PFSK-1 (cell line): ENCODE measurements at regions not wholly inside any gene's neighbourhood (a gene's known extent, or its start where the extent isn't known, plus 50 kb on each side); places are given as distances from the start of the nearest gene placed in this dataset.

Experiments
- FOXP2 ChIP-seq: optimal IDR thresholded peaks from 2 replicates; pipeline ENCODE3; 2011; ENCODE audit warnings: borderline replicate concordance, control low read depth, inconsistent platforms; ENCODE audit not compliant: insufficient read depth; ENCODE audit errors: extremely low read length, extremely low read depth
- POLR2AphosphoS5 ChIP-seq: IDR thresholded peaks from 2 replicates; pipeline ENCODE4 v1.6.1; 2012; ENCODE audit warnings: low read depth, mild to moderate bottlenecking, control low read depth, low read length, moderate library complexity
- SIN3A ChIP-seq: IDR thresholded peaks from 2 replicates; pipeline ENCODE4 v1.6.1; 2012; ENCODE audit warnings: mild to moderate bottlenecking, low read length, moderate library complexity, borderline replicate concordance; ENCODE audit not compliant: insufficient read depth
- TAF1 ChIP-seq: IDR thresholded peaks from 2 replicates; pipeline ENCODE4 v1.6.1; 2012; ENCODE audit warnings: low read length, control low read depth, borderline replicate concordance; ENCODE audit not compliant: insufficient read depth
- TF ChIP-seq, protein P1 (sequence below), 2 experiments: IDR thresholded peaks; 2 replicates each; pipeline versions ENCODE4 v1.6.1 to v1.8.0; 2011 to 2012; ENCODE audit warnings: low read depth in 2 of 2, low read length in 2 of 2, control low read depth in 1 of 2, inconsistent platforms in 1 of 2, mild to moderate bottlenecking in 1 of 2, moderate library complexity in 1 of 2; ENCODE audit not compliant: insufficient read depth in 1 of 2

DNA sequence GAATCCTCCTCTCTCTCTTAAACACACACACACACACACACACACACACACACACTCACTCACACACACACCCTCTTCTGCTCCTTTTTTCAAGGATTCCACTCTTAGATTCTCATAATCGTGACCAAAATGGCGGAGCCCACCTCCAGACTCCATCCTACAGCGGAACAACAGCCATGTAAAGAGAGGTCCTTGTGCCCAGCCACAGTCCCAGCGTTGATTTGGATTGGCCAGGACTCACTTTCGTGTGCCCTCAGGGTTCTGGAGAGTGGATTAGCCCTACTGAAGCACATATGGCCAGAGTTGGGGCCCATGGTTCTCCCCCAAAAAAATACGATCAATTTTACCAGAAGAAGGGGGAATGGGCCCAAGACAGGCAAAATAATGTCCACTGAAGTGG, 90.2 kb upstream of the SMNDC1 start:
- TF ChIP-seq, protein P1, sequence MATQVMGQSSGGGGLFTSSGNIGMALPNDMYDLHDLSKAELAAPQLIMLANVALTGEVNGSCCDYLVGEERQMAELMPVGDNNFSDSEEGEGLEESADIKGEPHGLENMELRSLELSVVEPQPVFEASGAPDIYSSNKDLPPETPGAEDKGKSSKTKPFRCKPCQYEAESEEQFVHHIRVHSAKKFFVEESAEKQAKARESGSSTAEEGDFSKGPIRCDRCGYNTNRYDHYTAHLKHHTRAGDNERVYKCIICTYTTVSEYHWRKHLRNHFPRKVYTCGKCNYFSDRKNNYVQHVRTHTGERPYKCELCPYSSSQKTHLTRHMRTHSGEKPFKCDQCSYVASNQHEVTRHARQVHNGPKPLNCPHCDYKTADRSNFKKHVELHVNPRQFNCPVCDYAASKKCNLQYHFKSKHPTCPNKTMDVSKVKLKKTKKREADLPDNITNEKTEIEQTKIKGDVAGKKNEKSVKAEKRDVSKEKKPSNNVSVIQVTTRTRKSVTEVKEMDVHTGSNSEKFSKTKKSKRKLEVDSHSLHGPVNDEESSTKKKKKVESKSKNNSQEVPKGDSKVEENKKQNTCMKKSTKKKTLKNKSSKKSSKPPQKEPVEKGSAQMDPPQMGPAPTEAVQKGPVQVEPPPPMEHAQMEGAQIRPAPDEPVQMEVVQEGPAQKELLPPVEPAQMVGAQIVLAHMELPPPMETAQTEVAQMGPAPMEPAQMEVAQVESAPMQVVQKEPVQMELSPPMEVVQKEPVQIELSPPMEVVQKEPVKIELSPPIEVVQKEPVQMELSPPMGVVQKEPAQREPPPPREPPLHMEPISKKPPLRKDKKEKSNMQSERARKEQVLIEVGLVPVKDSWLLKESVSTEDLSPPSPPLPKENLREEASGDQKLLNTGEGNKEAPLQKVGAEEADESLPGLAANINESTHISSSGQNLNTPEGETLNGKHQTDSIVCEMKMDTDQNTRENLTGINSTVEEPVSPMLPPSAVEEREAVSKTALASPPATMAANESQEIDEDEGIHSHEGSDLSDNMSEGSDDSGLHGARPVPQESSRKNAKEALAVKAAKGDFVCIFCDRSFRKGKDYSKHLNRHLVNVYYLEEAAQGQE (IDR thresholded peaks at IDR 0.05; ENCODE audit: insufficient read depth in 1 of 2, low read depth in 2 of 2, low read length in 2 of 2): no peak

DNA sequence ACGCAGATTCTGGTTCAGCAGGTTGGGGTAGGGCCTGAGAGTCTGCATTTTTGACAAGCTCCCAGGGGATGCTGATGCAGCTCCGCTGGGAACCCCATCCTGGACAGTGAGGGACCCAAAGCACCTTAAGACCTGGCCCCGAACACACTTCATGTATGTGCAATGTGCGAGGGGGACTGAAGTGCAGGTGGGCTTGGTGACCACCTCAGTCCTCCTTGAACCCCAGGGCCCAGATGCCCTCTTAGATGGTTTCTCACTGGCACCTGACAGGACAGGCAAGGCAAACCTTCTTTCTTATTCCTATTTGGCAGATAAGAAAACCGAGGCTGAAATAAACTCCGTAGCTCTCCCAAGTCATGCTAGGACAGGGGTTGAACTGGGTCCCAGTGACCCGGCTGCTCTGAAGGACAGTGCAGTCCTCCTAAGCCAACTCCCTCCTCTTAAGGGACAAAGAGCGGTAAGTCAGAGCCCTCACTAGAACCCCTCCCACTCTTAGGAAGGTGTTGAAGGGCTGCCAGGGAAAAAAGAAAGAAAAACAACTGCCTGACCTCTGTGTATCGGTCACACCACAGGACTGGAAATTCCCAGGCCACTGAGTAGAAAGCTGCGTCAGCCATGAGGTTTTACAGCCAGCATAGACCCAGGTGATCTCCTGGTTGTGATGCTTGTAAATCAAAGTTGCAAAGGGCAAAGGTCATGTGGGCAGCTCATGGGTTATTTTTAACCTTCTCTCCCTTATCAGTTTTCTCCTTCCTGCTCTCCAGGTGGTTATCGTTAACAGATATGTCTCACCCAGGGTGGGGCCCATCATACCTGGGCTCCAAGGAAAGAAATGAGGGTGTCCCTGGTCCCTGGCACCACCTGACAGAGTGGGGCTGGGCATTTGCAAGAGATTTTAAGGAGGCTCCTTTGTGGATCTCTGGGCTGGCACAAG, 90.9 kb upstream of the SMNDC1 start:
- no peak for TF ChIP-seq FOXP2
- no peak for TF ChIP-seq SIN3A
- no peak for TF ChIP-seq POLR2AphosphoS5
- TF ChIP-seq, protein P1 (IDR thresholded peaks at IDR 0.05; ENCODE audit: insufficient read depth in 1 of 2, low read depth in 2 of 2, low read length in 2 of 2): no peak
- TF ChIP-seq TAF1: no peak

- no peak for TF ChIP-seq TAF1
- TF ChIP-seq FOXP2: no peak
- TF ChIP-seq SIN3A: no peak
- TF ChIP-seq POLR2AphosphoS5: no peak
- TF ChIP-seq, protein P1 (IDR thresholded peaks at IDR 0.05; ENCODE audit: insufficient read depth in 1 of 2, low read depth in 2 of 2, low read length in 2 of 2): no peak
Measured at GRCh38 chr10:110396284-110396651, 91.5 kb upstream of the SMNDC1 start.

- TF ChIP-seq, protein P1 (IDR thresholded peaks at IDR 0.05; ENCODE audit: insufficient read depth in 1 of 2, low read depth in 2 of 2, low read length in 2 of 2): no peak
- TF ChIP-seq TAF1: no peak
Measured at GRCh38 chr10:110397856-110398255, 93.1 kb upstream of the SMNDC1 start.

DNA sequence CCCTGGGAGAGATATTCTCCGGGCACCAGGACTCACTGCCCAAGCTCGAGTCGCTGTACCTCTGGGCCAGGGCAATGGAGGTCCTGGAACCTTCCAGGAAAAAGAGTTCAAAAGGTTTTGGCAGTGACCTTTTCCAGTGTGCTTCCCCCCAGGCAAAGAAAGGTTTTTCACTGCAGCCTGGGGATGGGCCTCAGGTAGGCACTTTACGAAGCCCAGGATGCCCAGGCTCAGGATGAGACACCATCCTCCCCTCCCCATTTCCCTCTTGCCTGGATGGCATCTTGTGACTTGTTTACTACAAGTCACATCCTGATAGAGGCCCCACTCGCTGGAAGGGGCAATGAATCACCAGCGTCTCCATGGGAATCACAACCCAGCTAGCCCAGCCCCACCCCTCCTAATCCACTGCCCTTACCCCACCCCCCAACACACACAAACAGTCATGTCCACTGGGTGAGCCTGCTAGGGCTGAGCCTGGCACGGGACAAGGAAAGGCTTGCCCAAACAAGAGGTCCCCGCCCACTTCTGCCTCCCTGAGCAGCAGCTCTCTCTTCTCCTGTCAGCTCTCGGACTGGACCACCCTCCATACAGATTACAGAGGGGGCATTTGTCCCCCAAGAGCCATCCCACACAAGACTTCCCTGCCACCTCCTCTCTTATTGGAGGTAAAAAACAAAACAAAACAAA, 93.8 kb upstream of the SMNDC1 start:
- TF ChIP-seq, protein P1 (IDR thresholded peaks at IDR 0.05; ENCODE audit: insufficient read depth in 1 of 2, low read depth in 2 of 2, low read length in 2 of 2): no peak
- peak; percentile 98 for TF ChIP-seq FOXP2
- no peak for TF ChIP-seq SIN3A
- no peak for TF ChIP-seq POLR2AphosphoS5
- no peak for TF ChIP-seq TAF1
